ENCODE measurements at regions not wholly inside any gene's neighbourhood (a gene's known extent, or its start where the extent isn't known, plus 50 kb on each side); places are given as distances from the start of the nearest gene placed in this dataset.

DNA sequence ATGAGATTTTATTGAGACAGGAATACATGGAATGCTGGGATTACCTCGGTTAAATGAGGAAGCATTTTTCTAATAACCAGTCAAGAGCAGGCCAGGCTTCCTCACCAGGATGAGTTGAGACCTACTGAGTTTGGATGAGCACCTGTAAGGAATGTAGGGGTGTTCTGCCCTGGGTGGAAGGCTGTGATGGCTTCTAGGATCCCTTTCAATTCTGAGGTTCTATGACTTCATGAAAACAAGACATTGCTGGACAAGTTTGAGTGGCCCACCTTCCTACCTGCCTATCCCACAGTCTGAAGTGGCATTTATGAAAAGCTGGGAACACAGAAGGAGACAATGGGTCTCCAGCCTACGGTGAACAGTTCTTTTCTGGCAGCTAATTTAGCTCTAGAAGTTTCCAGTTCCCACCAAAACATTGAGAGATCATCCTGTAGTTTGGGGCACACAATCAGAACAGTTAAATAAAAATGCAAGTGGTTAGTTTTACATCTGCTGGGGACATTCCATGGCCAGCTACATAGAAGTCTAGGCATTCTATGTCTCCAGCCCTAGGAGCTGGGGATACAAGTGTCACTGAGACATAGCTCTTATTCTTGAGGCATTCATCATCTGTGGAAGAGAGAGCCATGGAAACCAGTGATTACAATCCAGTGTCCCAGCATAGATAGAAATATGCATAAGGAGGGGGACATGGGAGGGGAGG, 51.3 kb upstream of the TSPAN2 start:
- DNase-seq (ENCODE audit: low spot score), result no peak

DNA sequence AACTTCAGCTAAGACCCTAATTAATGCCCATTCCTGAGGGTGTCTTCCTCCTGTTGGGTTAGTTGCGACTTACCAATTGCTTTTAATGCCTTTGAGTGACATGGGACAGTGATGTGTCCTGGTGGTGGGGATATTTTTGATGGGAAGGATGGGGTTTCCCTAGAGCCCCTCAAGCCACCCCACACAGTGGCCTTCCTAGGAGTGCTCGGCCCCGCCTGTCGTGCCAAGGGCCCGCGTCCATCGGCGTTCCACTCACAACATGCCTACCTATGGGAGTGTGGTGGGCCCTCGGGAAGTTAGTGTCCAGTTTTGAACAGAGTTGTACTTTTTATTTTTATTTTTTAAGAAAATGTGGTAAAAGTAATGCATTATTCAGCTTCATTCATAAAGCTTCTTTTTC, 50.1 kb upstream of the TSPAN2 start:
- no peak for DNase-seq (ENCODE audit: low spot score)

Data from LoVo (cell line).